Type B pancreatic cell (in vitro differentiated cells): ENCODE measurements at regions not wholly inside any gene's neighbourhood (a gene's known extent, or its start where the extent isn't known, plus 50 kb on each side); places are given as distances from the start of the nearest gene placed in this dataset.

Experiments used
- DNase-seq: peaks from one replicate; pipeline ENCODE4 v3.0.0; 2021; ENCODE audit warnings: mixed read lengths; ENCODE audit not compliant: unreplicated experiment; ENCODE audit errors: extremely low spot score
- H3K27ac Mint-ChIP-seq: 2 replicates; pipeline ENCODE4 v1.8.0; 2021; ENCODE audit warnings: mild to moderate bottlenecking, mixed read lengths
- H3K27me3 Mint-ChIP-seq: 2 replicates; pipeline ENCODE4 v1.8.0; 2021; ENCODE audit warnings: mixed read lengths
- H3K36me3 Mint-ChIP-seq: 2 replicates; pipeline ENCODE4 v1.8.0; 2021; ENCODE audit warnings: mixed read lengths
- H3K4me1 Mint-ChIP-seq: one replicate; pipeline ENCODE4 v1.8.0; 2021; ENCODE audit warnings: mixed read lengths; ENCODE audit not compliant: unreplicated experiment
- H3K4me3 Mint-ChIP-seq: 2 replicates; pipeline ENCODE4 v1.8.0; 2021; ENCODE audit warnings: mild to moderate bottlenecking, mixed read lengths
- H3K9me3 Mint-ChIP-seq: 2 replicates; pipeline ENCODE4 v1.8.0; 2021; ENCODE audit warnings: mixed read lengths
- TF ChIP-seq, protein P1 (sequence below): fragments of 200-600 bp; sonication (generic); conservative IDR thresholded peaks from 2 replicates; pipeline ENCODE4 v1.5.0; 2021; ENCODE audit warnings: antibody characterized with exemption, mild to moderate bottlenecking

GRCh38 chr2:192467953-192468660, 273.4 kb upstream of the TMEFF2 start:
- Mint-ChIP-seq H3K27me3 (no peaks in the 10 kb centered on the region), H3K36me3 (no peaks in the 10 kb centered on the region), H3K4me1 (no peaks in the 10 kb centered on the region), H3K9me3 (no peaks in the 10 kb centered on the region), H3K27ac (no peak overlapping the region), H3K4me3 (no peak overlapping the region)
- TF ChIP-seq, protein P1, sequence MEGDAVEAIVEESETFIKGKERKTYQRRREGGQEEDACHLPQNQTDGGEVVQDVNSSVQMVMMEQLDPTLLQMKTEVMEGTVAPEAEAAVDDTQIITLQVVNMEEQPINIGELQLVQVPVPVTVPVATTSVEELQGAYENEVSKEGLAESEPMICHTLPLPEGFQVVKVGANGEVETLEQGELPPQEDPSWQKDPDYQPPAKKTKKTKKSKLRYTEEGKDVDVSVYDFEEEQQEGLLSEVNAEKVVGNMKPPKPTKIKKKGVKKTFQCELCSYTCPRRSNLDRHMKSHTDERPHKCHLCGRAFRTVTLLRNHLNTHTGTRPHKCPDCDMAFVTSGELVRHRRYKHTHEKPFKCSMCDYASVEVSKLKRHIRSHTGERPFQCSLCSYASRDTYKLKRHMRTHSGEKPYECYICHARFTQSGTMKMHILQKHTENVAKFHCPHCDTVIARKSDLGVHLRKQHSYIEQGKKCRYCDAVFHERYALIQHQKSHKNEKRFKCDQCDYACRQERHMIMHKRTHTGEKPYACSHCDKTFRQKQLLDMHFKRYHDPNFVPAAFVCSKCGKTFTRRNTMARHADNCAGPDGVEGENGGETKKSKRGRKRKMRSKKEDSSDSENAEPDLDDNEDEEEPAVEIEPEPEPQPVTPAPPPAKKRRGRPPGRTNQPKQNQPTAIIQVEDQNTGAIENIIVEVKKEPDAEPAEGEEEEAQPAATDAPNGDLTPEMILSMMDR, result no peak
- no peak for DNase-seq

DNA sequence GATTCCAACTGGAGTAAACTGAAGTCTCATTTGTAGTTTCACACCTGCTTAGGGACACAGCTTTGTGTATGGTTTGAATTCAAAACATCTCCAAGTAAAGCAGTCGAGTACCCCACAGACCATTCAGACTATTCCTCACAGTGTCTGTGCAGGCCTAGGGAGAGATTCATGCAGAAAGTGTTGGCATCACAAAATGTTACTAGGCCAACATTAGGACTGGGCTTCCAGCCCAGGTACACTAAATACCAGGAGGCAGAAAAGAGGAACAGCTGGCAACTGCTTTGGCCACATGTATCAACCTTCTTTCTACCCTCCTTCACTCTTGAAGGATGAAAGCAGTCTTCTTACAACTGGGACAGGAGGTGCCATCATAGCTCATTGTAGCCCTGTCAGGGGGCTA, 270.4 kb upstream of the TMEFF2 start:
- no peaks in the 10 kb centered on the region for H3K27me3 Mint-ChIP-seq
- TF ChIP-seq, protein P1, result no peak
- H3K9me3 Mint-ChIP-seq, result no peaks in the 10 kb centered on the region

GRCh38 chr2:192459422-192459821, 264.7 kb upstream of the TMEFF2 start:
- no peak for DNase-seq
- Mint-ChIP-seq H3K27me3 (no peaks in the 10 kb centered on the region), H3K9me3 (no peaks in the 10 kb centered on the region), H3K36me3 (no peaks in the 10 kb centered on the region), H3K4me1 (no peaks in the 10 kb centered on the region), H3K4me3 (no peak overlapping the region), H3K27ac (no peak overlapping the region)
- TF ChIP-seq, protein P1, result no peak

More for the DNA sequence above, 270.4 kb upstream of the TMEFF2 start:
- no peak overlapping the region for H3K27ac Mint-ChIP-seq
- no peak overlapping the region for H3K4me3 Mint-ChIP-seq
- DNase-seq, result no peak
- no peaks in the 10 kb centered on the region for H3K36me3 Mint-ChIP-seq
- no peaks in the 10 kb centered on the region for H3K4me1 Mint-ChIP-seq

DNA sequence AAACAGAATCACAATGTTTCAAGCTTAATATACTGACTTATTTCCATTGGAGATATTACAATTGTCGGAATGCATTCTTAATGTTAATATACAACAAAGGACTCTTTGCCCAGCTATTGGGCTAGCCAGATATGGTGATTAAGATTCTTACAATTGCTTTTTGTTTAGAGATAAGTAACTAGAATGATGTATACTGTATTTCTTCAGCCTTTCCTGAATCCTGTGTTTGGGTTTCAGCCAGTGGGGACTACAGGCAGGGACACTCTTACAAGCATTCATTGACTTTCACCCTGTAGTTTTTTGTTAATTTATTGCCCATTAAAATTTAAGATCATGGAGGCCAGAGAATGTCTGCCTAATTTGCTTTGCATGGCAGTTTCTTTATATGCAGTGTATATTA, 254.1 kb upstream of the TMEFF2 start:
- TF ChIP-seq, protein P1, result no peak
- Mint-ChIP-seq H3K27me3 (no peaks in the 10 kb centered on the region), H3K4me3 (no peak overlapping the region), H3K36me3 (no peaks in the 10 kb centered on the region), H3K27ac (no peak overlapping the region), H3K9me3 (peaks cover 4% of the 10 kb centered on the region), H3K4me1 (peaks cover 4% of the 10 kb centered on the region)
- no peak for DNase-seq

GRCh38 chr2:192444286-192444838, 249.6 kb upstream of the TMEFF2 start:
- H3K36me3 Mint-ChIP-seq, result no peaks in the 10 kb centered on the region
- TF ChIP-seq, protein P1, result no peak
- peaks cover 4% of the 10 kb centered on the region for H3K9me3 Mint-ChIP-seq
- no peak overlapping the region for H3K27ac Mint-ChIP-seq
- peaks cover 4% of the 10 kb centered on the region for H3K4me1 Mint-ChIP-seq
- H3K4me3 Mint-ChIP-seq, result no peak overlapping the region
- DNase-seq, result no peak
- no peaks in the 10 kb centered on the region for H3K27me3 Mint-ChIP-seq
